ENCODE measurements at regions not wholly inside any gene's neighbourhood (a gene's known extent, or its start where the extent isn't known, plus 50 kb on each side); places are given as distances from the start of the nearest gene placed in this dataset.
"Not testable (repeated sequence)": the region's sequence is repeated elsewhere in the genome, so short reads cannot be mapped to it uniquely, and the experiment has no call there.

DNA sequence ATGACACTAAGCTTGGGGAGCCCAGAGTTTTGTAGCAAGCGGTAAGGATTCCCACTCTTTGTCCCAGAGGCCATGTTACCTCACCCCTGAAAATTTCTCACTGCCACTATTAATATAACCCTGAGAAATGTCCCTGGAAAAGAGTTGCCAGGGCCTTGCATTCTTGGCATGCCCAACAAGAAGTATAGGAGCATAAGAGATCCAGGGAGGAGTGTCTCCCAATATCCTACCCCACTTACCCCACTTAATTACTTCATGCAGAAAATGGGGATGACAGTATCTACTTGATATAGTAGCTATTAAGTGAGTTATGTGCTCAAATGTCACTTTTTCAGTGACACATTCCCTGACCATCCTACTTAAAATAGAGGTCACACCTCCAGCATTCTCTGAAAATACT is 120.5 kb upstream of the C1GALT1C1 start:
- 80% methylated on average over 1 of the region's 1 CpG; no CpG with 5 or more reads in 9 of the 10 experiments for WGBS, 10 experiments
- in situ Hi-C loops (cut with MboI; ENCODE audit: low pct_unique_long_range_greater_than_20kb in 2 of 9, low sequenced_read_pairs in 9 of 9, unreplicated experiment in 9 of 9) = loop anchor here in 2 of 9 experiments (25.0 kb wide), 1 partner anchor 238 kb away; no protein-coding TSS in a partner anchor
- no peak overlapping the region for H3K27ac ChIP-seq
- no peak overlapping the region for H3K4me3 ChIP-seq
- ATAC-seq (replicated peaks in 6 of 8) = no peak
- peaks cover 4 to 6% of the 10 kb centered on the region in 2 donors for H3K4me1 ChIP-seq (replicated peaks in 1 of 2)

DNA sequence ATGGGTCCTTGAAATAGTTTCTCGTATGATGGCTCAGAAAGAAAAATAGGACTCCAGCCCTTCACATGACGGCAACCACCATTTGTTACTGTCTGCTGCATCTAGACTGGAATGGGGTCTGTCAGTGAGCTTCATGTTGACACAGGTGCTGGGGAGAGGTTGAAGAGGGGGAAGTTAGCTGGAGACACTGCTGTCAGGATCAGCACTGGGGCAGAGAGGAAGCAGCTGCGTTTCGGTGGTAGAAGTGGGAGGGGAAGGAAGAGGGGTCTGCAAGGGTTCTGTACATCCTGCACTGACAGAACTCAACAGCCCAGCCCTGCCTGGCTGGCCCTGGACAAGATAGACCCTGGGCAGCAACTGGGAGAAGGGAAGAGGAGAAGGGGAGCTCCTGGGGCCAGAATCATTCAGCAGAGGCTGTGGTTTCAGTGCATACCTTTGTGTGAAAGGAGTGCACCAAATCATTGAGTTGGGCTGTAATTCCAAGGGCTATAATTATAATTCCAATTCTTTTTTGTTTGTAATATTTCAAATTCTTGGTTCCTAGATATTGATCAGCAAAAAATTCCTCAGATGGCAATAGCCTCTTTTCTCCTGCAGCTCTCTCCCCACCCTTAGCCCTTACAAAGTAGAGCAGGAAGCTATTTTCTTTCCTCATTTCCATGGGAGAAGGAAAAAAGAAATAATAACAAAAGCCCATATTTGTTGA is 119.4 kb upstream of the C1GALT1C1 start:
- ATAC-seq (replicated peaks in 6 of 8) = peak in 2 of 8 experiments; percentile 28 to 96
- in situ Hi-C loops (cut with MboI; ENCODE audit: low pct_unique_long_range_greater_than_20kb in 2 of 9, low sequenced_read_pairs in 9 of 9, unreplicated experiment in 9 of 9) = no loop called here
- WGBS, 10 experiments = 40 to 100% methylated on average over 1 of the region's 4 CpGs; no CpG with 5 or more reads in 8 of the 10 experiments

DNA sequence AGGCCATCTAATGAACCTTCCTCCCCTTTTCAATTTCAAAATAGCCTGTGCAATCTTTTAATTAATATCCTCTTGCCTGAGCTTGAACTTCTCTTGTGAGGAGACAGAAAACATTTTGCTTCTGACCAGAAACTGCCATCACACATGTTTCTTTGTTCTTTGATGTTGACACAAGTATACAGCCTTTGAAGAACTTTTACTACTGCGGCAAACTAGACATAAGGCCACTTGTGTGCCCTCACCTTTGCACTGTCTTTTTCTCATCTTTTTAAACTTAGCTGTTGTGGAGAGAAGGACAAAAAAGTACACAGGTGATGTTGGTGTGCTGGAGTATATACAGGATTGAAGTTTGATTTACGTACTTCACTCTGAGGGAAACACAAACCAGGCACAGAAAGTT is 116.3 kb upstream of the C1GALT1C1 start:
- in situ Hi-C loops (cut with MboI; ENCODE audit: low pct_unique_long_range_greater_than_20kb in 2 of 9, low sequenced_read_pairs in 9 of 9, unreplicated experiment in 9 of 9) = no loop called here
- H3K27ac ChIP-seq = no peak overlapping the region
- 64 to 100% (median 84%) methylated on average over 1 to 2 of the region's 2 CpGs; no CpG with 5 or more reads in 6 of the 10 experiments for WGBS, 10 experiments
- ATAC-seq (replicated peaks in 6 of 8) = no peak
- no peaks in the 10 kb centered on the region for H3K4me1 ChIP-seq (replicated peaks in 1 of 2)
- no peak overlapping the region for H3K4me3 ChIP-seq

More for the DNA sequence above, 119.4 kb upstream of the C1GALT1C1 start:
- no peak overlapping the region for H3K4me3 ChIP-seq
- no peak overlapping the region for H3K27ac ChIP-seq
- H3K4me1 ChIP-seq (replicated peaks in 1 of 2) = no peaks in the 10 kb centered on the region

DNA sequence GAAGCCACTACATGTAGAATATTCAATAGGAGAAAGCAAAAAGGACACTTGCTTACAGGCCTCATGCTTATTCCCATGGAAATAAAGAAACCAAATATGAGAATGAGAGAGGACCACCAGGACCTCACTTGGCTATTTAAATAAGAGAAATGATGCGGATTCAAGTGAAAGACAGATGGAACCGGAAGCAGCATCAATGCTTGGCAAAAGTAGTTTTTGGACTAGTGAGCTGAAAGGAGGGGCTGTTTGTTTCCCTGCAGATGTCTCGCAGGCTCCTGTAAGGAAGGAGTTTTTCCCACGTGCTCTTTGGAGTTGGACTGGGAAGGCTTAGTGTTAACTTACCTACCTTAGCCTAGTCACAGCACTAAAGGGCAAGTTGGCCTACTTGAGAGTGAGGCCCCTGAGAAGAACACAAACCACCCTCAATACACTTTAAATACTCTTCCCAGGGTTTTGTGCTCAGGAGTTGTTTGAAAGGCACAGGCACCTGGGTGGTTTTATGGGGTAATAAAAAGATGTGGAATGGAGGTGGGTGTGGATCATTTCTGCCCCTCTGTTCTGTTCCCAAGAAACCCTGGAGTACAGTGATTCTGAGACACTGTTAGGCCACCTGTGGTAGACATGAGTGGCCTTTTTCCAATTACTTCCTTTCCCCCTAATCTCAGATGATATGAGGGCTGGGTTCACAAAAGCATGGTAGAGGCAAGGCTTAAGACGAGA is 113.3 kb upstream of the C1GALT1C1 start:
- ATAC-seq (replicated peaks in 6 of 8) = no peak
- 48 to 100% (median 76%) methylated on average over 1 to 3 of the region's 5 CpGs; no CpG with 5 or more reads in 5 of the 10 experiments for WGBS, 10 experiments
- no peak overlapping the region for H3K4me3 ChIP-seq
- no peaks in the 10 kb centered on the region for H3K4me1 ChIP-seq (replicated peaks in 1 of 2)
- in situ Hi-C loops (cut with MboI; ENCODE audit: low pct_unique_long_range_greater_than_20kb in 2 of 9, low sequenced_read_pairs in 9 of 9, unreplicated experiment in 9 of 9) = no loop called here
- no peak overlapping the region for H3K27ac ChIP-seq

DNA sequence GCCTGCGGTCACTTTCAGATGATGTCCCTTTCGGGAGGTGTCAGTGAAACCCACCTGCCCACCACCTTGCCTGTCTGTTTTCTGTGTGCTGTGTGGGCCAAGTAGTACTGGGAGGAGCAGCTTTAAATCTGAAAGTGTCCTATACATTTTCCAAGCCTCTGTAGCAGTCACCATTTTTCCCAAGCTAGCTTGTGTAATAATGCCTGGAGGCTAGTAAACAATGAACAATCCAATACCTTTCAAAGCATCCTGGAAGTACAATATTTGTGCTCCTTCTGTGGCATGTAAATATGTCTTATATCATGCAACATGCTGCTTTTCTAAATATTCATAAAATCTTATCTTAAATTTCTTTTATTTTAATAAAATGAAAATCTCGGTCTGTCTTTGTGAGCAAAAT is 111.6 kb upstream of the C1GALT1C1 start:
- WGBS, 10 experiments = 66 to 100% (median 76%) methylated on average over 1 to 3 of the region's 3 CpGs; no CpG with 5 or more reads in 6 of the 10 experiments
- in situ Hi-C loops (cut with MboI; ENCODE audit: low pct_unique_long_range_greater_than_20kb in 2 of 9, low sequenced_read_pairs in 9 of 9, unreplicated experiment in 9 of 9) = no loop called here
- no peak for ATAC-seq (replicated peaks in 6 of 8)
- Histone ChIP-seq H3K4me3 (no peak overlapping the region), H3K4me1 (replicated peaks in 1 of 2) (no peaks in the 10 kb centered on the region), H3K27ac (no peak overlapping the region)

DNA sequence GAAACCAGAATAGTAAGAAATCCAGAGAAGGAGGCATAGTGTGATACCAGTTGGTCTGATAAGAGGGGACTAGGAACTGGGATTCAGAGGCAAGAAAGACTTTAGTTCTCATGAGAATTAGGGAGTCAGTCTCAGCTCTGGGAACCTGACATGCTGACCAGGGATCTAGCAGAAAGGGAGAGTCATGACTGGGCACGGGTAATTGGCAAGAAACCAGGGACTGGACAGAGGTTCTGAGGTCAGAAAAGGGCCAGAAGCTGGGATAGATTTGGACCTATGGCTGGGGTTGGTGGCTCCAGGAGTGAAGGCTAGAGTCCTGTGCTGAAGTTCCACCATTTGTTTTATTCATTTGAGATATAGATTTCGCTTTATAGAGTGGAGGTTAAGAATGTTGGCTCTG is 110.2 kb upstream of the C1GALT1C1 start:
- in situ Hi-C loops (cut with MboI; ENCODE audit: low pct_unique_long_range_greater_than_20kb in 2 of 9, low sequenced_read_pairs in 9 of 9, unreplicated experiment in 9 of 9) = no loop called here
- Histone ChIP-seq H3K4me3 (no peak overlapping the region), H3K4me1 (replicated peaks in 1 of 2) (no peaks in the 10 kb centered on the region), H3K27ac (no peak overlapping the region)
- WGBS, 10 experiments = 0 to 39% methylated on average over 1 to 2 of the region's 2 CpGs; no CpG with 5 or more reads in 8 of the 10 experiments
- ATAC-seq (replicated peaks in 6 of 8) = no peak

DNA sequence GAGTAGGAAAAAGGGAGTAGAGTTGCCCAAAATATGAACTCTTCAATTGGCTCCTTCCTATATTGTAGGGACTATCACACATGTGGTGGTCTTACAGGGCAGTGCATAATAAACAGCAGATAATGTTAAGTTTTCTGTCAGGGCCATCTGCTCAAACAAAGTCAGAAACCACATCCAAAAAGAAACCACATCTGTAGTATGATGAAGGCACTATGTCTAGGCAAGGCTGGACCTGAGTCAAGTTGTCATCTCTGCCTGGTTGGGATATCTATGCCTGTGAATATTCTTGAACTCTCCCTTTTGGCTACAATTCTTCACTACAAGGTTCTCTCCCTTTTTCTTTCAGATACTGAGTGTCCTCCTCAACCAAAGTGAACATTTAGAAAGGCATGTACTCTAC is 109.4 kb upstream of the C1GALT1C1 start:
- Histone ChIP-seq H3K4me3 (no peak overlapping the region), H3K27ac (no peak overlapping the region), H3K4me1 (replicated peaks in 1 of 2) (no peaks in the 10 kb centered on the region)
- in situ Hi-C loops (cut with MboI; ENCODE audit: low pct_unique_long_range_greater_than_20kb in 2 of 9, low sequenced_read_pairs in 9 of 9, unreplicated experiment in 9 of 9) = no loop called here
- no peak for ATAC-seq (replicated peaks in 6 of 8)

DNA sequence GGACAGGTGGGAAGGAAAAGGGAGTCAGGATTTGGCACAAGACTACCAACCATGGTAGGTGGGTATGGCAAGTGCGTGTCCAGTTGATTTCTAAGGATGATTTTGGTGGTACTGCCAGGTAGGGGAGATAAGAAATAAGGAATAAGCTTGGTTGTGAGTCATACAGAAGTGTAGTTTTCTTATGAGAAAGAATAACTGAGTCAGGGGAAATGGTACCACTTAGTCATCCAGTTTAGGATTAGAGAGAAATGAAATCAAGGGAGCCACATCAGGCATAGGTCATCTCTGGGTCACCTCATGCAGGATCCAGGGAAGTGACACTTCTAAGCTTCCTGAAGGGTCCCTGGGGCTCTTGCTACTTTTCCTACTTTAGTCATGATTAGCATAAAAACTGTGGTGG is 107.1 kb upstream of the C1GALT1C1 start:
- WGBS, 10 experiments = 40 to 57% methylated on average over 1 of the region's 1 CpG; no CpG with 5 or more reads in 8 of the 10 experiments
- Histone ChIP-seq H3K4me1 (replicated peaks in 1 of 2) (no peaks in the 10 kb centered on the region), H3K4me3 (no peak overlapping the region), H3K27ac (no peak overlapping the region)
- no peak for ATAC-seq (replicated peaks in 6 of 8)
- in situ Hi-C loops (cut with MboI; ENCODE audit: low pct_unique_long_range_greater_than_20kb in 2 of 9, low sequenced_read_pairs in 9 of 9, unreplicated experiment in 9 of 9) = no loop called here

DNA sequence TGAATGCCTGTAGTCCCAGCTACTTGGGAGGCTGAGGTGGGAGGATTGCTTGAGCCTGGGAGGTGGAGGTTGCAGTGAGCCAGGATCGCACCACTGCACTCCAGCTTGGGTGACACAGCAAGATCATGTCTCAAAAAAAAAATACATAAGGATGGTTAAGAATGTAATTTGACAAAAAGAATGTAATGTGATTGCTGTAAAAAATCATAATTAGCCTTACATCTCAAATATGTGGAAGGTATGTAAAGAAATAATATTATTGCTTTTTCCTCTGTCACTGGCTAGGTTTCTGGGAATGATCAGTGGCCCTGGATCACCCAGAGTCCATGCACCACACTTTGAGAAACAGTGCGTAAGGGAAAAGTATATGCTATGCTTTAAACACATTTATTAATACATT is 106.1 kb upstream of the C1GALT1C1 start:
- 60 to 80% methylated on average over 1 of the region's 2 CpGs; no CpG with 5 or more reads in 8 of the 10 experiments for WGBS, 10 experiments
- H3K27ac ChIP-seq = no peak overlapping the region

DNA sequence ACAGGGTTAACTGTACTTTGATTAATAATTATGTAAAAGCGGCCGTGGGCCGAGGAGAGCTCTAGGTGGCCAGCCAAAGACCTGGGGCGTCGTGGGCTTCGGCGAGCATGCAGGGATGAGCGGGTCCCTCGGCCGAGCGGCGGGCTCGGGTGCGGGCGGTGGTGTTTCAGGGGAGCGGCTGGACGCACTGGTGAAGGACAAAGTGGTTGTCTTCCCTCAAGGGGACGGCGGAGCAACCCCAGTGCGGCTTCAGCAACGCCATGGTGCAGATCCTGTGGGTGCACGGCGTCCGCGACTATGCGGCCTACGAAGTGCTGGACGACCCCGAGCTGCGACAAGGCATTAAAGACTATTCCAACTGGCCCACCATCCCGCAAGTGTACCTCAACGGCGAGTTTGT is 103.0 kb upstream of the C1GALT1C1 start:
- H3K4me3 ChIP-seq = no peak overlapping the region
- no peak overlapping the region for H3K27ac ChIP-seq
- ATAC-seq (replicated peaks in 6 of 8) = no peak
- WGBS, 10 experiments = 76 to 100% (median 87%) methylated on average over 1 to 11 of the region's 33 CpGs; no CpG with 5 or more reads in 6 of the 10 experiments
- in situ Hi-C loops (cut with MboI; ENCODE audit: low pct_unique_long_range_greater_than_20kb in 2 of 9, low sequenced_read_pairs in 9 of 9, unreplicated experiment in 9 of 9) = no loop called here
- no peaks in the 10 kb centered on the region for H3K4me1 ChIP-seq (replicated peaks in 1 of 2)

More for the DNA sequence above, 106.1 kb upstream of the C1GALT1C1 start:
- Histone ChIP-seq H3K4me3 (no peak overlapping the region), H3K4me1 (replicated peaks in 1 of 2) (no peaks in the 10 kb centered on the region)
- no peak for ATAC-seq (replicated peaks in 6 of 8)
- in situ Hi-C loops (cut with MboI; ENCODE audit: low pct_unique_long_range_greater_than_20kb in 2 of 9, low sequenced_read_pairs in 9 of 9, unreplicated experiment in 9 of 9) = no loop called here

DNA sequence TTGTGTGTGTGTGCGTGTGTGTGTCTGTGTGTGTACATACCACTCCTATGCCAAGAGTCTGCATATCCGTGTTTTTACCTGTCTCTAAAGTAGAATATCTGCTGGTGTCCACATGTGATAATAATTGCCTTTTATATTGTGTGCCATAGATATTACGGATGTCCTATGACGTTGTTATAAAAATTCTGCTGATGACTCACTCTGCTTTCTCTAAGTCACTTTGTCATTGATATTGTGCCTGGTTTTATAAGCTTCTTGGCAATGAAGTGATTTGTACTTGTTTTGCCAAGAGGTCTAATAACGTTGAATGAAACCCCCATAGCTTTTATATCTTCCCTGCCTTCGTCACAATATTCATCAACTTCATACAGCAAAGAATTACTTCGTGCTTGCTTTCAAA is 102.6 kb upstream of the C1GALT1C1 start:
- WGBS, 10 experiments = 39 to 100% (median 78%) methylated on average over 1 to 7 of the region's 7 CpGs; no CpG with 5 or more reads in 3 of the 10 experiments
- ATAC-seq (replicated peaks in 6 of 8) = peak in 1 of 8 experiments; percentile 24
- in situ Hi-C loops (cut with MboI; ENCODE audit: low pct_unique_long_range_greater_than_20kb in 2 of 9, low sequenced_read_pairs in 9 of 9, unreplicated experiment in 9 of 9) = no loop called here
- no peaks in the 10 kb centered on the region for H3K4me1 ChIP-seq (replicated peaks in 1 of 2)
- H3K4me3 ChIP-seq = no peak overlapping the region
- H3K27ac ChIP-seq = no peak overlapping the region

DNA sequence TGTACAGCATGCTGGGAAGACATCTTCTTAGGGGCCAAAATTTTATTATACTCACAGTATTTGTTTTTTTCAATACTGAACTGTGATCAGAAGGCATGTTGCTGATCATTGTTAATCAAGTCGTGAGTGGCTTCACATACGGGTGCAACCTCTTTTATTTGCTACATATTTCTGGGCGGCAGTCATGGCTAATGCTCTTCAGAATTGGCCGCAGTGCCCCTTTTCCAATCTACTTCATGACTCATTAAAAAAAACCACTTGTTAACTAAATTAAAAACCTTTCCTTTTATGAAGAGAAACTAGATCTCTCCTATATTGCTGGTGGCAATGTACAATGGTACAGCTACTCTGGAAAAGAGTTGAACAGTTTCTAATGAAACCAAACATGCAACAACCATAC is 101.5 kb upstream of the C1GALT1C1 start:
- no peak overlapping the region for H3K4me3 ChIP-seq
- 0 to 100% (median 33%) methylated on average over 1 to 2 of the region's 4 CpGs; no CpG with 5 or more reads in 5 of the 10 experiments for WGBS, 10 experiments
- no peak for ATAC-seq (replicated peaks in 6 of 8)
- no peaks in the 10 kb centered on the region for H3K4me1 ChIP-seq (replicated peaks in 1 of 2)
- no peak overlapping the region for H3K27ac ChIP-seq
- in situ Hi-C loops (cut with MboI; ENCODE audit: low pct_unique_long_range_greater_than_20kb in 2 of 9, low sequenced_read_pairs in 9 of 9, unreplicated experiment in 9 of 9) = no loop called here

DNA sequence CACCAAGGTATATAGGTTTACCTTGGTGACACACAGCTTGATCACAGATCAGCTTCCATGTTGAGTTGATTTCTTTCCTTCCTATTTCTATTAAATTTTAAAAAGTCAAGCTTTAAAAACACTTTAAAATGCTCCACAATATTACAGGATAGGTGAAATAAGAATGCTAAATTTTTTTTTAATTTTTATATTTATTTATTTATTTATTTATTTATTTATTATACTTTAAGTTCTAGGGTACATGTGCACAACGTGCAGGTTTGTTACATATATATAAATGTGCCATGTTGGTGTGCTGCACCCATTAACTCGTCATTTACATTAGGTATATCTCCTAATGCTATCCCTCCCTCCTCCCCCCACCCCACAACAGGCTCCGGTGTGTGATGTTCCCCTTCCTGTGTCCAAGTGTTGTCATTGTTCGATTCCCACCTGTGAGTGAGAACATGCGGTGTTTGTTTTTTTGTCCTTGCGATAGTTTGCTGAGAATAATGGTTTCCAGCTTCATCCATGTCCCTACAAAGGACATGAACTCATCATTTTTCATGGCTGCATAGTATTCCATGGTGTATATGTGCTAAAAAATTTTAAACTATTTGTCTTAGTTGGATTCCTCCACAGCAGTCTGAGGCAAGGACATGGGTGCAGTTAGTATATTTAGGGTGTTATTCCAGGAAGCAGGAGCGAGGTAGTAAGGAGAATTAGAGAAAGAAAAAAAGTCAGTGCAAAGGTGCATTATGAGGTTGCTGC is 99.8 kb upstream of the C1GALT1C1 start:
- ATAC-seq (replicated peaks in 6 of 8); H3K4me1 ChIP-seq (replicated peaks in 1 of 2); H3K27ac ChIP-seq; H3K4me3 ChIP-seq; in situ Hi-C loops (cut with MboI; ENCODE audit: low pct_unique_long_range_greater_than_20kb in 2 of 9, low sequenced_read_pairs in 9 of 9, unreplicated experiment in 9 of 9): not testable (repeated sequence)
- WGBS, 10 experiments = 57 to 100% (median 71%) methylated on average over 1 to 2 of the region's 7 CpGs; no CpG with 5 or more reads in 6 of the 10 experiments

Measured in motor neuron (in vitro differentiated cells).